Gastroesophageal sphincter (tissue), 4 donors: ENCODE measurements at regions not wholly inside any gene's neighbourhood (a gene's known extent, or its start where the extent isn't known, plus 50 kb on each side); places are given as distances from the start of the nearest gene placed in this dataset.

Experiments used
- ATAC-seq: fragments of 150-250 bp; one replicate; pipeline ENCODE4 v1.9.1; 2016; ENCODE audit warnings: mild to moderate bottlenecking, moderate library complexity
- H3K27ac ChIP-seq, 4 donors: fragments of 200-600 bp; sonication (generic) in 3 of 4; 1 replicate in 3 of 4; 2 replicates in 1 of 4; pipeline ENCODE4 v1.5.1; 2016 to 2019
- H3K27me3 ChIP-seq: fragments of 200-600 bp; sonication (generic); one replicate; pipeline ENCODE4 v1.5.1; 2019
- H3K36me3 ChIP-seq, 2 donors: fragments of 200-600 bp; sonication (generic); one replicate each; pipeline ENCODE4 v1.5.1; 2019; ENCODE audit warnings: control low read depth in 1 of 2
- H3K4me1 ChIP-seq, 3 donors: fragments of 200-600 bp; sonication (generic); 1 replicate in 2 of 3; 2 replicates in 1 of 3; pipeline ENCODE4 v1.5.1; 2016 to 2019; ENCODE audit warnings: control low read depth in 2 of 3
- H3K4me3 ChIP-seq, 2 donors: fragments of 200-600 bp; sonication (generic); one replicate each; pipeline ENCODE4 v1.5.1; 2019; ENCODE audit warnings: mild to moderate bottlenecking in 1 of 2, moderate library complexity in 1 of 2
- H3K9me3 ChIP-seq, 3 donors: fragments of 200-600 bp; sonication (generic); one replicate each; pipeline ENCODE4 v1.5.1; 2017 to 2019; ENCODE audit warnings: control low read depth in 2 of 3
- EP300 ChIP-seq: sonication (generic); formaldehyde crosslinking; IDR thresholded peaks from one replicate; pipeline ENCODE4 v1.6.1; 2017; ENCODE audit warnings: antibody characterized with exemption, mild to moderate bottlenecking
- POLR2A ChIP-seq, 2 donors: fragments of 450-650 bp; IDR thresholded peaks; one replicate each; pipeline ENCODE4 v1.6.1; 2017; ENCODE audit warnings: antibody characterized with exemption in 2 of 2, mild to moderate bottlenecking in 2 of 2, moderate library complexity in 1 of 2
- POLR2AphosphoS5 ChIP-seq: sonication (generic); formaldehyde crosslinking; IDR thresholded peaks from one replicate; pipeline ENCODE4 v1.6.1; 2017; ENCODE audit warnings: antibody characterized with exemption
- WGBS, 2 donors: methylation state at CpG; one replicate each; pipeline ENCODE4 v1.1.5; 2018; ENCODE audit warnings: low coverage in 1 of 2; 5-methylcytosine and 5-hydroxymethylcytosine counted together
- TF ChIP-seq, protein P1 (sequence below), 4 experiments: fragments of 200-600 bp in 2 of 4; fragments of 450-650 bp in 2 of 4; sonication (generic) in 1 of 4; IDR thresholded peaks; one replicate each; pipeline ENCODE4 v1.5.1; 2017 to 2019; ENCODE audit warnings: antibody characterized with exemption in 4 of 4, mild to moderate bottlenecking in 2 of 4, moderate library complexity in 2 of 4

GRCh38 chr6:126531840-126532239 is 191.9 kb downstream of the CENPW start:
- TF ChIP-seq, protein P1, sequence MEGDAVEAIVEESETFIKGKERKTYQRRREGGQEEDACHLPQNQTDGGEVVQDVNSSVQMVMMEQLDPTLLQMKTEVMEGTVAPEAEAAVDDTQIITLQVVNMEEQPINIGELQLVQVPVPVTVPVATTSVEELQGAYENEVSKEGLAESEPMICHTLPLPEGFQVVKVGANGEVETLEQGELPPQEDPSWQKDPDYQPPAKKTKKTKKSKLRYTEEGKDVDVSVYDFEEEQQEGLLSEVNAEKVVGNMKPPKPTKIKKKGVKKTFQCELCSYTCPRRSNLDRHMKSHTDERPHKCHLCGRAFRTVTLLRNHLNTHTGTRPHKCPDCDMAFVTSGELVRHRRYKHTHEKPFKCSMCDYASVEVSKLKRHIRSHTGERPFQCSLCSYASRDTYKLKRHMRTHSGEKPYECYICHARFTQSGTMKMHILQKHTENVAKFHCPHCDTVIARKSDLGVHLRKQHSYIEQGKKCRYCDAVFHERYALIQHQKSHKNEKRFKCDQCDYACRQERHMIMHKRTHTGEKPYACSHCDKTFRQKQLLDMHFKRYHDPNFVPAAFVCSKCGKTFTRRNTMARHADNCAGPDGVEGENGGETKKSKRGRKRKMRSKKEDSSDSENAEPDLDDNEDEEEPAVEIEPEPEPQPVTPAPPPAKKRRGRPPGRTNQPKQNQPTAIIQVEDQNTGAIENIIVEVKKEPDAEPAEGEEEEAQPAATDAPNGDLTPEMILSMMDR (IDR thresholded peaks at IDR 0.05) = no peak
- no peak overlapping the region for H3K27ac ChIP-seq
- no peak for ATAC-seq
- H3K4me1 ChIP-seq = peaks cover 0 to 44% (median 2%) of the 10 kb centered on the region in 3 donors
- H3K9me3 ChIP-seq = no peaks in the 10 kb centered on the region
- no peaks in the 10 kb centered on the region for H3K27me3 ChIP-seq
- WGBS, 2 donors = 94 to 100% methylated on average over 1 of the region's 1 CpG
- H3K36me3 ChIP-seq = no peaks in the 10 kb centered on the region
- H3K4me3 ChIP-seq = no peak overlapping the region

DNA sequence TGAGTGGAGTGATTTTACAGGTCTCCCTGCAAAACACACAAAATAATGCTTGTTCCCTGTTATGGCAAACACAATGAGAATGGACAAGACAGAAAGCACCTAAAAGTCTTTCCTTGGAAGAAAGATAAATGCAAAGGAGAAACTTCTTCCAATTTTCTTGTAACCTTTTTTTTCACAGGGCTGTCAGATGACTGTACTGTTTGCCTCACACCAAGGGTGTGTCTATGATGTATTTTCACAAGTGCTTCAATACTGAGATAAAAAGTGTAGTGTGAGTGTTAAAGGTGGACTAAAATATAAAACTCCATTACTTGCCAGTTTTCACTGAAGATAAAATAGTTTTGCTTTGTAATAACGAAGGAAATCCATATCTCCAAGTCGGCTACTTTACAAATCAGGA is 194.5 kb downstream of the CENPW start:
- TF ChIP-seq POLR2AphosphoS5 = no peak
- TF ChIP-seq POLR2A (IDR thresholded peaks at IDR 0.05) = no peak
- TF ChIP-seq, protein P1 (IDR thresholded peaks at IDR 0.05) = no peak
- no peak for TF ChIP-seq EP300
- H3K4me3 ChIP-seq = no peak overlapping the region
- WGBS, 2 donors = 67 to 78% methylated on average over 2 of the region's 2 CpGs
- no peaks in the 10 kb centered on the region for H3K27me3 ChIP-seq
- no peak for ATAC-seq
- no peaks in the 10 kb centered on the region for H3K36me3 ChIP-seq
- H3K9me3 ChIP-seq = no peaks in the 10 kb centered on the region
- peaks cover 0 to 58% (median 8%) of the 10 kb centered on the region in 3 donors for H3K4me1 ChIP-seq
- no peak overlapping the region for H3K27ac ChIP-seq

- H3K36me3 ChIP-seq = no peaks in the 10 kb centered on the region
- H3K27me3 ChIP-seq = no peaks in the 10 kb centered on the region
- peaks cover 0 to 51% (median 8%) of the 10 kb centered on the region in 3 donors for H3K4me1 ChIP-seq
- TF ChIP-seq POLR2A (IDR thresholded peaks at IDR 0.05) (no peak), POLR2AphosphoS5 (no peak)
- no peak for ATAC-seq
- 79 to 90% methylated on average over 3 of the region's 3 CpGs for WGBS, 2 donors
- no peak overlapping the region for H3K4me3 ChIP-seq
- H3K9me3 ChIP-seq = no peaks in the 10 kb centered on the region
- no peak overlapping the region for H3K27ac ChIP-seq
Observed at GRCh38 chr6:126535138-126535537, 195.2 kb downstream of the CENPW start.

DNA sequence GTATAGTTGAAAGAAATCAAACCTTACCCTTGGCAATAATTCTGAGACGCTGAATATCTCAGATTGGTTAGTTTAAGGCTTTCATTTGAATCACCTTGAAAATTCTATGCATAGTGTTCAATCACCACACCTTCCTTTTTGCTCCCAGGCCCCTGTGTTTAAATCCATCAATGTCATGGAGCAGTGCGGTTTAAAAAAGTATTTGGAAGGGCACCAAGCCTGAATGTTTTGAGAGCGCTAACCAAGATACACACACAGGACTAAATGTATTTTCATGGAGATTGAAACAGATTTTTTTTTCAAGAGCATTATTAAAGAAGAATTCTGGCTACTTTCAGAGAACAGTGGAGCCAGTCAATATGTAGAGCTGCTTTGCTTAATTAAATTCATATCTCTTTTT is 195.7 kb downstream of the CENPW start:
- Histone ChIP-seq H3K27me3 (no peaks in the 10 kb centered on the region), H3K4me3 (no peak overlapping the region), H3K27ac (peak overlapping the region in 1 of 4 donors; percentile 28), H3K9me3 (no peaks in the 10 kb centered on the region), H3K36me3 (no peaks in the 10 kb centered on the region), H3K4me1 (peaks cover 0 to 46% (median 8%) of the 10 kb centered on the region in 3 donors)
- no peak for ATAC-seq
- TF ChIP-seq, protein P1 (IDR thresholded peaks at IDR 0.05) = no peak
- TF ChIP-seq POLR2AphosphoS5 (no peak), EP300 (no peak), POLR2A (IDR thresholded peaks at IDR 0.05) (no peak)
- WGBS, 2 donors = 52 to 62% methylated on average over 3 of the region's 3 CpGs

DNA sequence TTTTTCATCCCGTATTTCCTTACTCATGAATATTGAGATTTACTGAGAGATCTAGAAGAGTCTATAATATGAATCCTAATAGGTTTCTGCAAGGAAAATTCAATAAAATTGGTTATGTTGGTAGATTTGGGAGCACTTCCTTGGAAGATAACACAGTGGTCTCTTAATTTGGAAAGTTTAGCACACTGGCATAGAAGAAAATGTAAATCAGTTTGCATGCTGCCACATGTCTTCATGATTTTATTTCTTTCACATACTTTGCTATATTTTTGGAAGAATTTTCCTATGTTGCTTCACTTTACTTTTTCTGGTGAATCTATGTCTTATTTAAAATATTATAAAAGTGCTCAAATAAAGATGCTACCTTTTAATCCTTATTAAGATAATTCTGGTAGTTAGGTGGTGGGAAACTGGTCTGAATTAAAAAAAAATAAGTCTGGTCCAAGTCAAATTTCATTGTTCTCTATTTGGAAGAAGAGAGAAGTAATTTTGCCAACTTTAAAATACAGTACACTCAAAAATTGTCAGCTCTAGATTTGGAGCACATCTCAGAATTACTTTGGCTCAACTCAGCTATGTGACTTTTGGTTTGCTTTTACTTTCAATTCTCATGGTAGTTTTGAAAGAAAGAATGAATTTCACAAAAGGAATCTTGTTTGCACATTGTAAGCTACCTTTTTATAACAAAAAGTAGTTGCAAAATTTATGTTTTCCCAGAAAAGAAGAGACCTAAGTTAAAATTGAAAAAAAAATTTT is 197.3 kb downstream of the CENPW start:
- Histone ChIP-seq H3K4me1 (peaks cover 0 to 40% (median 8%) of the 10 kb centered on the region in 3 donors), H3K27me3 (no peaks in the 10 kb centered on the region), H3K27ac (no peak overlapping the region), H3K9me3 (no peaks in the 10 kb centered on the region), H3K4me3 (no peak overlapping the region), H3K36me3 (no peaks in the 10 kb centered on the region)
- TF ChIP-seq POLR2A (IDR thresholded peaks at IDR 0.05) (no peak), POLR2AphosphoS5 (no peak), EP300 (no peak)
- TF ChIP-seq, protein P1 (IDR thresholded peaks at IDR 0.05) = no peak
- 94 to 100% methylated on average over 1 of the region's 1 CpG for WGBS, 2 donors
- ATAC-seq = no peak
